ENCODE measurements at regions not wholly inside any gene's neighbourhood (a gene's known extent, or its start where the extent isn't known, plus 50 kb on each side); places are given as distances from the start of the nearest gene placed in this dataset.

DNA sequence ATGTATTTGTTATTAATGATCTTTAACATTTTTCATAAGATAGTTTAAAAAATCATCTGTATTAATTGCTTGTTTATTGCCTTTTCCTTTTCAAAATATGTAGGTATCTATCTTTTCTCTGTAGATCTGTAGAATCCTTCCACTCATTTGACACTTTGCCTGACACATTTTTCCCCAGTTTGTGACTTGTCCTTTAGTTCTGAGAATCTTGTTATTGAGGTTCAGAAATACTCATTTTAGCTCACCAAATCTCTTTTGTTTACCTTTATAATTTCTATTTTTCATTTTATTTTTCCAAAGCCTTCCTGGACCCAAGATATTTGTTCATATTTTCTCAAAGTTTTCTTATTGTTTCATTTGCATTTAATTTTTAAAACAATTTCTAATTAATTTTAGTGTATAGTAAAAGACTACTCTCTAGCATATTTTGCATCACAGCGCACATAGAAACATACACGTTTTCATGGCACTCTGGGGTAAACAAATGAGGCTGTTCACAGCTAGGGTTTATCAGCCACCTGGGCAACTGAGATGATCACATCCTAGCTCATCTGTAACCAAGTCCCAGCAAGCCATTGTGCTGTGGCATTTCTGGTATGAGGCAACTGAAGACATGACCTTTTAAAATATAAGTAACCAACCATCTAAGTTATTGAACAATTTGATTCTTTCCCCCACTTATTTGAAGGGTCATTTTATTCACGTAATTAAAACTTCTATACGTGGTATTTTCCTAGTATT is 275.7 kb downstream of the ADGB start:
- Mint-ChIP-seq H3K4me1 (no peaks in the 10 kb centered on the region), H3K27ac (no peak overlapping the region), H3K36me3 (no peaks in the 10 kb centered on the region), H3K4me3 (no peak overlapping the region), H3K27me3 (ENCODE audit: low read depth) (no peaks in the 10 kb centered on the region), H3K9me3 (no peaks in the 10 kb centered on the region)
- DNase-seq (ENCODE audit: low spot score) (no peak), ATAC-seq (no peak)
- no peak for TF ChIP-seq HMGA2 (CRISPR knock-in tag; IDR thresholded peaks at IDR 0.05)
- no peak for TF ChIP-seq GTF2I (CRISPR knock-in tag; conservative IDR thresholded peaks at IDR 0.05)
- no peak for TF ChIP-seq TEAD1 (CRISPR knock-in tag; IDR thresholded peaks at IDR 0.05)
- TF ChIP-seq, protein P1, sequence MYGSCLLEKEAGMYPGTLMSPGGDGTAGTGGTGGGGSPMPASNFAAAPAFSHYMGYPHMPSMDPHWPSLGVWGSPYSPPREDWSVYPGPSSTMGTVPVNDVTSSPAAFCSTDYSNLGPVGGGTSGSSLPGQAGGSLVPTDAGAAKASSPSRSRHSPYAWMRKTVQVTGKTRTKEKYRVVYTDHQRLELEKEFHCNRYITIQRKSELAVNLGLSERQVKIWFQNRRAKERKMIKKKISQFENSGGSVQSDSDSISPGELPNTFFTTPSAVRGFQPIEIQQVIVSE (CRISPR knock-in tag; IDR thresholded peaks at IDR 0.05; ENCODE audit: borderline replicate concordance) = no peak
- TF ChIP-seq, protein P2, sequence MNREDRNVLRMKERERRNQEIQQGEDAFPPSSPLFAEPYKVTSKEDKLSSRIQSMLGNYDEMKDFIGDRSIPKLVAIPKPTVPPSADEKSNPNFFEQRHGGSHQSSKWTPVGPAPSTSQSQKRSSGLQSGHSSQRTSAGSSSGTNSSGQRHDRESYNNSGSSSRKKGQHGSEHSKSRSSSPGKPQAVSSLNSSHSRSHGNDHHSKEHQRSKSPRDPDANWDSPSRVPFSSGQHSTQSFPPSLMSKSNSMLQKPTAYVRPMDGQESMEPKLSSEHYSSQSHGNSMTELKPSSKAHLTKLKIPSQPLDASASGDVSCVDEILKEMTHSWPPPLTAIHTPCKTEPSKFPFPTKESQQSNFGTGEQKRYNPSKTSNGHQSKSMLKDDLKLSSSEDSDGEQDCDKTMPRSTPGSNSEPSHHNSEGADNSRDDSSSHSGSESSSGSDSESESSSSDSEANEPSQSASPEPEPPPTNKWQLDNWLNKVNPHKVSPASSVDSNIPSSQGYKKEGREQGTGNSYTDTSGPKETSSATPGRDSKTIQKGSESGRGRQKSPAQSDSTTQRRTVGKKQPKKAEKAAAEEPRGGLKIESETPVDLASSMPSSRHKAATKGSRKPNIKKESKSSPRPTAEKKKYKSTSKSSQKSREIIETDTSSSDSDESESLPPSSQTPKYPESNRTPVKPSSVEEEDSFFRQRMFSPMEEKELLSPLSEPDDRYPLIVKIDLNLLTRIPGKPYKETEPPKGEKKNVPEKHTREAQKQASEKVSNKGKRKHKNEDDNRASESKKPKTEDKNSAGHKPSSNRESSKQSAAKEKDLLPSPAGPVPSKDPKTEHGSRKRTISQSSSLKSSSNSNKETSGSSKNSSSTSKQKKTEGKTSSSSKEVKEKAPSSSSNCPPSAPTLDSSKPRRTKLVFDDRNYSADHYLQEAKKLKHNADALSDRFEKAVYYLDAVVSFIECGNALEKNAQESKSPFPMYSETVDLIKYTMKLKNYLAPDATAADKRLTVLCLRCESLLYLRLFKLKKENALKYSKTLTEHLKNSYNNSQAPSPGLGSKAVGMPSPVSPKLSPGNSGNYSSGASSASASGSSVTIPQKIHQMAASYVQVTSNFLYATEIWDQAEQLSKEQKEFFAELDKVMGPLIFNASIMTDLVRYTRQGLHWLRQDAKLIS (CRISPR knock-in tag; IDR thresholded peaks at IDR 0.05; ENCODE audit: borderline replicate concordance) = no peak
- TF ChIP-seq KAT7 (CRISPR knock-in tag; IDR thresholded peaks at IDR 0.05; ENCODE audit: borderline replicate concordance) = no peak
- no peak for TF ChIP-seq ZNF232 (CRISPR knock-in tag; IDR thresholded peaks at IDR 0.05)
- TF ChIP-seq NFYB (CRISPR knock-in tag; conservative IDR thresholded peaks at IDR 0.05; ENCODE audit: low read depth) = no peak
- no peak for TF ChIP-seq NFATC4 (CRISPR knock-in tag; IDR thresholded peaks at IDR 0.05)
- TF ChIP-seq, protein P3, sequence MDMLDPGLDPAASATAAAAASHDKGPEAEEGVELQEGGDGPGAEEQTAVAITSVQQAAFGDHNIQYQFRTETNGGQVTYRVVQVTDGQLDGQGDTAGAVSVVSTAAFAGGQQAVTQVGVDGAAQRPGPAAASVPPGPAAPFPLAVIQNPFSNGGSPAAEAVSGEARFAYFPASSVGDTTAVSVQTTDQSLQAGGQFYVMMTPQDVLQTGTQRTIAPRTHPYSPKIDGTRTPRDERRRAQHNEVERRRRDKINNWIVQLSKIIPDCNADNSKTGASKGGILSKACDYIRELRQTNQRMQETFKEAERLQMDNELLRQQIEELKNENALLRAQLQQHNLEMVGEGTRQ (CRISPR knock-in tag; IDR thresholded peaks at IDR 0.05) = no peak
- TF ChIP-seq, protein P4, sequence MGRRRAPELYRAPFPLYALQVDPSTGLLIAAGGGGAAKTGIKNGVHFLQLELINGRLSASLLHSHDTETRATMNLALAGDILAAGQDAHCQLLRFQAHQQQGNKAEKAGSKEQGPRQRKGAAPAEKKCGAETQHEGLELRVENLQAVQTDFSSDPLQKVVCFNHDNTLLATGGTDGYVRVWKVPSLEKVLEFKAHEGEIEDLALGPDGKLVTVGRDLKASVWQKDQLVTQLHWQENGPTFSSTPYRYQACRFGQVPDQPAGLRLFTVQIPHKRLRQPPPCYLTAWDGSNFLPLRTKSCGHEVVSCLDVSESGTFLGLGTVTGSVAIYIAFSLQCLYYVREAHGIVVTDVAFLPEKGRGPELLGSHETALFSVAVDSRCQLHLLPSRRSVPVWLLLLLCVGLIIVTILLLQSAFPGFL (CRISPR knock-in tag; IDR thresholded peaks at IDR 0.05; ENCODE audit: borderline replicate concordance) = no peak
- TF ChIP-seq CREB1 (CRISPR knock-in tag; IDR thresholded peaks at IDR 0.05) = no peak
- TF ChIP-seq EMX1 (CRISPR knock-in tag; IDR thresholded peaks at IDR 0.05) = no peak
- TF ChIP-seq JUN (CRISPR knock-in tag; IDR thresholded peaks at IDR 0.05) = no peak
- no peak for TF ChIP-seq ZNF671 (CRISPR knock-in tag; IDR thresholded peaks at IDR 0.05)
- no peak for TF ChIP-seq ZNF219 (CRISPR knock-in tag; IDR thresholded peaks at IDR 0.05; ENCODE audit: borderline replicate concordance)
- no peak for TF ChIP-seq SMAD4 (CRISPR knock-in tag; IDR thresholded peaks at IDR 0.05)
- ChIA-PET CTCF (no interaction called here), POLR2A (no interaction called here)

DNA sequence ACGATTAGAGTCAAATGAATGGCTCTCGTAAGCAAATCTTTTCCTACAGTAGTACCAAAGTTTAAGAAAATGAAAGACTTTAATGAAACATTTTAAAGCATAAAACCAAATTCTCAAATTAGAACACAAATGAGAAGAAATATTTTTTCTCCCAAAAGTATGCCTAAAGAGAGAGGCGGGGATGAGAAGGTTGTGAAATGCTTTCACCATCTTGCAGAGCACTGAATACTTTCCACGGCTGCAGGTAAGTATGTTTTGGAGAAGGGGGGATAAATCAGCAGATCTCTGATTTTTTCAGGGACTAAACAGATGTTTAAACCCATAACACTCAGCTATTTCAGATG is 277.1 kb downstream of the ADGB start:
- Mint-ChIP-seq H3K4me1 (peaks cover 3% of the 10 kb centered on the region; the same call in 1 of the 2 replicates), H3K27ac (no peak overlapping the region), H3K27me3 (ENCODE audit: low read depth) (no peaks in the 10 kb centered on the region)
- TF ChIP-seq NFATC4 (CRISPR knock-in tag; IDR thresholded peaks at IDR 0.05) (no peak), CREB1 (CRISPR knock-in tag; IDR thresholded peaks at IDR 0.05) (no peak), GABPB1 (CRISPR knock-in tag; IDR thresholded peaks at IDR 0.05) (no peak), TEAD1 (CRISPR knock-in tag; IDR thresholded peaks at IDR 0.05) (no peak)
- TF ChIP-seq, protein P5, sequence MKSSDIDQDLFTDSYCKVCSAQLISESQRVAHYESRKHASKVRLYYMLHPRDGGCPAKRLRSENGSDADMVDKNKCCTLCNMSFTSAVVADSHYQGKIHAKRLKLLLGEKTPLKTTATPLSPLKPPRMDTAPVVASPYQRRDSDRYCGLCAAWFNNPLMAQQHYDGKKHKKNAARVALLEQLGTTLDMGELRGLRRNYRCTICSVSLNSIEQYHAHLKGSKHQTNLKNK (CRISPR knock-in tag; IDR thresholded peaks at IDR 0.05) = no peak
- TF ChIP-seq, protein P6, sequence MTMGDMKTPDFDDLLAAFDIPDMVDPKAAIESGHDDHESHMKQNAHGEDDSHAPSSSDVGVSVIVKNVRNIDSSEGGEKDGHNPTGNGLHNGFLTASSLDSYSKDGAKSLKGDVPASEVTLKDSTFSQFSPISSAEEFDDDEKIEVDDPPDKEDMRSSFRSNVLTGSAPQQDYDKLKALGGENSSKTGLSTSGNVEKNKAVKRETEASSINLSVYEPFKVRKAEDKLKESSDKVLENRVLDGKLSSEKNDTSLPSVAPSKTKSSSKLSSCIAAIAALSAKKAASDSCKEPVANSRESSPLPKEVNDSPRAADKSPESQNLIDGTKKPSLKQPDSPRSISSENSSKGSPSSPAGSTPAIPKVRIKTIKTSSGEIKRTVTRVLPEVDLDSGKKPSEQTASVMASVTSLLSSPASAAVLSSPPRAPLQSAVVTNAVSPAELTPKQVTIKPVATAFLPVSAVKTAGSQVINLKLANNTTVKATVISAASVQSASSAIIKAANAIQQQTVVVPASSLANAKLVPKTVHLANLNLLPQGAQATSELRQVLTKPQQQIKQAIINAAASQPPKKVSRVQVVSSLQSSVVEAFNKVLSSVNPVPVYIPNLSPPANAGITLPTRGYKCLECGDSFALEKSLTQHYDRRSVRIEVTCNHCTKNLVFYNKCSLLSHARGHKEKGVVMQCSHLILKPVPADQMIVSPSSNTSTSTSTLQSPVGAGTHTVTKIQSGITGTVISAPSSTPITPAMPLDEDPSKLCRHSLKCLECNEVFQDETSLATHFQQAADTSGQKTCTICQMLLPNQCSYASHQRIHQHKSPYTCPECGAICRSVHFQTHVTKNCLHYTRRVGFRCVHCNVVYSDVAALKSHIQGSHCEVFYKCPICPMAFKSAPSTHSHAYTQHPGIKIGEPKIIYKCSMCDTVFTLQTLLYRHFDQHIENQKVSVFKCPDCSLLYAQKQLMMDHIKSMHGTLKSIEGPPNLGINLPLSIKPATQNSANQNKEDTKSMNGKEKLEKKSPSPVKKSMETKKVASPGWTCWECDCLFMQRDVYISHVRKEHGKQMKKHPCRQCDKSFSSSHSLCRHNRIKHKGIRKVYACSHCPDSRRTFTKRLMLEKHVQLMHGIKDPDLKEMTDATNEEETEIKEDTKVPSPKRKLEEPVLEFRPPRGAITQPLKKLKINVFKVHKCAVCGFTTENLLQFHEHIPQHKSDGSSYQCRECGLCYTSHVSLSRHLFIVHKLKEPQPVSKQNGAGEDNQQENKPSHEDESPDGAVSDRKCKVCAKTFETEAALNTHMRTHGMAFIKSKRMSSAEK (CRISPR knock-in tag; IDR thresholded peaks at IDR 0.05; ENCODE audit: borderline replicate concordance) = no peak
- TF ChIP-seq, protein P7, sequence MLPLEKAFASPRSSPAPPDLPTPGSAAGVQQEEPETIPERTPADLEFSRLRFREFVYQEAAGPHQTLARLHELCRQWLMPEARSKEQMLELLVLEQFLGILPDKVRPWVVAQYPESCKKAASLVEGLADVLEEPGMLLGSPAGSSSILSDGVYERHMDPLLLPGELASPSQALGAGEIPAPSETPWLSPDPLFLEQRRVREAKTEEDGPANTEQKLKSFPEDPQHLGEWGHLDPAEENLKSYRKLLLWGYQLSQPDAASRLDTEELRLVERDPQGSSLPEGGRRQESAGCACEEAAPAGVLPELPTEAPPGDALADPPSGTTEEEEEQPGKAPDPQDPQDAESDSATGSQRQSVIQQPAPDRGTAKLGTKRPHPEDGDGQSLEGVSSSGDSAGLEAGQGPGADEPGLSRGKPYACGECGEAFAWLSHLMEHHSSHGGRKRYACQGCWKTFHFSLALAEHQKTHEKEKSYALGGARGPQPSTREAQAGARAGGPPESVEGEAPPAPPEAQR (CRISPR knock-in tag; IDR thresholded peaks at IDR 0.05) = no peak
- TF ChIP-seq, protein P8, sequence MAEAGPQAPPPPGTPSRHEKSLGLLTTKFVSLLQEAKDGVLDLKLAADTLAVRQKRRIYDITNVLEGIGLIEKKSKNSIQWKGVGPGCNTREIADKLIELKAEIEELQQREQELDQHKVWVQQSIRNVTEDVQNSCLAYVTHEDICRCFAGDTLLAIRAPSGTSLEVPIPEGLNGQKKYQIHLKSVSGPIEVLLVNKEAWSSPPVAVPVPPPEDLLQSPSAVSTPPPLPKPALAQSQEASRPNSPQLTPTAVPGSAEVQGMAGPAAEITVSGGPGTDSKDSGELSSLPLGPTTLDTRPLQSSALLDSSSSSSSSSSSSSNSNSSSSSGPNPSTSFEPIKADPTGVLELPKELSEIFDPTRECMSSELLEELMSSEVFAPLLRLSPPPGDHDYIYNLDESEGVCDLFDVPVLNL (CRISPR knock-in tag; IDR thresholded peaks at IDR 0.05; ENCODE audit: borderline replicate concordance, low read depth) = no peak

More for the DNA sequence above, 277.1 kb downstream of the ADGB start:
- Mint-ChIP-seq H3K9me3 (no peaks in the 10 kb centered on the region), H3K4me3 (no peak overlapping the region), H3K36me3 (no peaks in the 10 kb centered on the region)
- ATAC-seq = no peak
- DNase-seq (ENCODE audit: low spot score) = no peak
- ChIA-PET POLR2A (no interaction called here), CTCF (no interaction called here)

Measured in WTC11 (cell line).